PC-9 (cell line): ENCODE measurements at regions not wholly inside any gene's neighbourhood (a gene's known extent, or its start where the extent isn't known, plus 50 kb on each side); places are given as distances from the start of the nearest gene placed in this dataset.

Experiments
- BruUV-seq: library from RNA; stranded (reverse); fragments of 400-500 nt; replicated peaks from 2 replicates; lab custom pipeline; 2021; lab: Mats Ljungman, UMichigan
- CTCF ChIA-PET: fragments of 300-600 bp; sonication (Branson Sonifier 250); formaldehyde crosslinking; loops from one replicate; lab custom pipeline; 2022; ENCODE audit warnings: antibody characterized with exemption; lab: Charles Lee
- POLR2A ChIA-PET: fragments of 300-600 bp; sonication (Branson Sonifier 250); formaldehyde crosslinking; loops from one replicate; lab custom pipeline; 2022; ENCODE audit warnings: antibody characterized with exemption; ENCODE audit not compliant: unreplicated experiment; lab: Charles Lee
- DNase-seq, 2 experiments: peaks; one replicate each; pipeline versions ENCODE4 v3.0.0 to v3.0.0-alpha.2; 2015 to 2022; ENCODE audit warnings: mixed read lengths in 1 of 2
- H2AFZ ChIP-seq: fragments of 200-600 bp; sonication (generic); 2 replicates; pipeline ENCODE4 v1.8.1; 2017; ENCODE audit warnings: antibody characterized with exemption
- H3F3A ChIP-seq: fragments of 200-600 bp; sonication (generic); 2 replicates; pipeline ENCODE4 v1.8.1; 2017; ENCODE audit warnings: antibody characterized with exemption, mild to moderate bottlenecking, low read depth; ENCODE audit not compliant: insufficient read depth
- H3K27ac ChIP-seq: fragments of 200-600 bp; sonication (generic); 2 replicates; pipeline ENCODE4 v1.6.1; 2016; ENCODE audit warnings: mixed run types
- H3K27me3 ChIP-seq: fragments of 200-600 bp; sonication (generic); 2 replicates; pipeline ENCODE4 v1.6.1; 2016; ENCODE audit warnings: low read depth, mixed run types; ENCODE audit not compliant: insufficient read depth
- H3K36me3 ChIP-seq: fragments of 200-600 bp; sonication (generic); 2 replicates; pipeline ENCODE4 v1.6.1; 2016; ENCODE audit warnings: low read depth, mixed run types
- H3K4me1 ChIP-seq: fragments of 200-600 bp; sonication (generic); replicated peaks from 2 replicates; pipeline ENCODE4 v1.6.1; 2016; ENCODE audit warnings: mixed run types; ENCODE audit not compliant: insufficient read depth
- H3K4me2 ChIP-seq: fragments of 200-600 bp; sonication (generic); 2 replicates; pipeline ENCODE4 v1.6.1; 2017; ENCODE audit warnings: mixed run types
- H3K4me3 ChIP-seq: fragments of 200-600 bp; sonication (generic); 2 replicates; pipeline ENCODE4 v1.6.1; 2016; ENCODE audit warnings: mixed run types
- H3K79me2 ChIP-seq: fragments of 200-600 bp; sonication (generic); 2 replicates; pipeline ENCODE4 v1.6.1; 2017; ENCODE audit warnings: low read depth, mixed run types
- H3K9me2 ChIP-seq: fragments of 200-600 bp; sonication (generic); 2 replicates; pipeline ENCODE4 v1.8.1; 2017; ENCODE audit warnings: mild to moderate bottlenecking; ENCODE audit not compliant: insufficient read depth
- H3K9me3 ChIP-seq: fragments of 200-600 bp; sonication (generic); 2 replicates; pipeline ENCODE4 v1.8.1; 2016; ENCODE audit warnings: low read depth; ENCODE audit not compliant: insufficient read depth
- H4K20me1 ChIP-seq: fragments of 200-600 bp; sonication (generic); 2 replicates; pipeline ENCODE4 v1.8.1; 2017; ENCODE audit not compliant: insufficient read depth
- CTCF ChIP-seq: fragments of 200-600 bp; sonication (generic); conservative IDR thresholded peaks from 2 replicates; pipeline ENCODE4 v1.6.1; 2017; ENCODE audit warnings: mixed run types, antibody characterized with exemption, mild to moderate bottlenecking, moderate library complexity
- EZH2 ChIP-seq: fragments of 200-600 bp; sonication (generic); IDR thresholded peaks from 2 replicates; pipeline ENCODE4 v1.8.0; 2017; ENCODE audit warnings: antibody characterized with exemption, low read depth
- intact Hi-C: fragments of 100-400 bp; cut with micrococcal nuclease; formaldehyde crosslinking; loops from one replicate; pipeline ENCODE4 v1.10.0; 2022; ENCODE audit not compliant: unreplicated experiment

- CTCF ChIA-PET = no interaction called here
- no peak overlapping the region for H3K4me2 ChIP-seq
- H3K4me3 ChIP-seq = no peak overlapping the region
- H3K79me2 ChIP-seq = no peaks in the 10 kb centered on the region
- H3K27me3 ChIP-seq = no peaks in the 10 kb centered on the region
- H3K4me1 ChIP-seq = no peaks in the 10 kb centered on the region
- intact Hi-C loops = no loop called here
- no peaks in the 10 kb centered on the region for H3F3A ChIP-seq
- BruUV-seq = no TSS peak
- TF ChIP-seq CTCF (no peak), EZH2 (no peak)
- H3K27ac ChIP-seq = no peak overlapping the region
- POLR2A ChIA-PET = no interaction called here
- H3K36me3 ChIP-seq = no peaks in the 10 kb centered on the region
- no peak overlapping the region for H2AFZ ChIP-seq
- H3K9me2 ChIP-seq = no peaks in the 10 kb centered on the region
- H3K9me3 ChIP-seq = no peaks in the 10 kb centered on the region
- DNase-seq = no peak
- no peaks in the 10 kb centered on the region for H4K20me1 ChIP-seq
Measured at GRCh38 chr10:91707236-91707635, 74.4 kb upstream of the PPP1R3C start.

GRCh38 chr10:91705948-91706670 lies 73.2 kb upstream of the PPP1R3C start:
- Histone ChIP-seq H3K9me2 (no peaks in the 10 kb centered on the region), H3K79me2 (no peaks in the 10 kb centered on the region), H3K27ac (no peak overlapping the region), H3K36me3 (no peaks in the 10 kb centered on the region), H3K4me2 (no peak overlapping the region), H3K27me3 (no peaks in the 10 kb centered on the region), H3K9me3 (no peaks in the 10 kb centered on the region), H2AFZ (no peak overlapping the region), H3F3A (no peaks in the 10 kb centered on the region), H3K4me3 (no peak overlapping the region), H4K20me1 (no peaks in the 10 kb centered on the region), H3K4me1 (no peaks in the 10 kb centered on the region)
- no peak for TF ChIP-seq CTCF
- TF ChIP-seq EZH2 = no peak
- DNase-seq = no peak
- no TSS peak for BruUV-seq
- CTCF ChIA-PET = no interaction called here
- intact Hi-C loops = no loop called here
- POLR2A ChIA-PET = interaction anchor here (0.6 kb wide), 1 partner anchor 20 kb away, joined by 5 read pairs; no protein-coding TSS in a partner anchor

DNA sequence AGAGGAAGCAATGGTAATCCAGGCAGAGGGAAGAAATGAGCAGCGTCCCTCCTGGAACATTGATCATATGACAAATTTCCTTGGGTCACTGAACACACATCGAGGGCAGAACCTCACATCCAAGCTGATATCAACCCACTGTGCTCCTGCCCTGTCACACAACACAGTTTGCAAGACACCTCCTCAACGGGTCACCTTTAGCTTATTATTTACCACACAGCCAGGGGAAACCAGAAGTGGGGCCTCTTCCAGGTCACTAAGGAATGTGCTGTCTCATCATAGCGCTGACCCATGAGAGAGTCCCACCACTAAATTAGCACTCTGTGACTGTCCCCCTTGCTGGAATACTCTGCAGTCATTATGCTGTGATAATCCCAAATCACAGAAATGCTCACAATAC lies 69.7 kb upstream of the PPP1R3C start:
- H2AFZ ChIP-seq = no peak overlapping the region
- DNase-seq = no peak
- no peaks in the 10 kb centered on the region for H3K36me3 ChIP-seq
- CTCF ChIA-PET = no interaction called here
- H3K27ac ChIP-seq = no peak overlapping the region
- H4K20me1 ChIP-seq = no peaks in the 10 kb centered on the region
- H3K9me3 ChIP-seq = no peaks in the 10 kb centered on the region
- POLR2A ChIA-PET = no interaction called here
- no TSS peak for BruUV-seq
- no peaks in the 10 kb centered on the region for H3F3A ChIP-seq
- TF ChIP-seq CTCF (no peak), EZH2 (no peak)
- H3K79me2 ChIP-seq = no peaks in the 10 kb centered on the region
- intact Hi-C loops = no loop called here
- H3K27me3 ChIP-seq = no peaks in the 10 kb centered on the region
- H3K4me2 ChIP-seq = no peak overlapping the region
- H3K4me3 ChIP-seq = no peak overlapping the region
- H3K4me1 ChIP-seq = no peaks in the 10 kb centered on the region
- no peaks in the 10 kb centered on the region for H3K9me2 ChIP-seq
